Right ventricle myocardium superior (tissue), 1 donor: ENCODE measurements at regions not wholly inside any gene's neighbourhood (a gene's known extent, or its start where the extent isn't known, plus 50 kb on each side); places are given as distances from the start of the nearest gene placed in this dataset.
A peak's percentile ranks its signal among the peaks of the same experiment; 100 is the strongest.
"Not testable (repeated sequence)": the region's sequence is repeated elsewhere in the genome, so short reads cannot be mapped to it uniquely, and the experiment has no call there.

Source experiments
- ATAC-seq: fragments of 200-7000 bp; cut with Tn5 transposase; one replicate; pipeline ENCODE4 v1.9.1; 2020; ENCODE audit warnings: mild to moderate bottlenecking; ENCODE audit not compliant: poor library complexity
- DNase-seq: peaks from one replicate; pipeline ENCODE4 v3.0.0-alpha.2; 2020
- intact Hi-C: fragments of 100-400 bp; cut with DNase I; formaldehyde crosslinking; loops from one replicate; pipeline ENCODE4 v1.11.2; 2022
- donor health status: DM: no; HTN: yes; CAD: no; lungs with severe emphysema.

GRCh38 chr1:166302989-166303758, 136.4 kb upstream of the FAM78B start:
- no peak for ATAC-seq
- DNase-seq: no peak
- intact Hi-C loops: no loop called here

- ATAC-seq: no peak
- no peak for DNase-seq
- intact Hi-C loops: no loop called here
These were observed 137.3 kb upstream of the FAM78B start for GRCh38 chr1:166304131-166304530.

GRCh38 chr1:166305371-166305770, 138.6 kb upstream of the FAM78B start:
- ATAC-seq (no peak), DNase-seq (no peak)
- intact Hi-C loops: no loop called here

GRCh38 chr1:166307261-166308188, 140.7 kb upstream of the FAM78B start:
- DNase-seq: peak; percentile 74
- intact Hi-C loops: no loop called here
- peak; percentile 97 for ATAC-seq

- DNase-seq, intact Hi-C loops, ATAC-seq: not testable (repeated sequence)
These were observed 149.5 kb upstream of the FAM78B start for GRCh38 chr1:166316306-166316705.

- intact Hi-C loops: no loop called here
- DNase-seq (no peak), ATAC-seq (no peak)
These were observed 155.7 kb upstream of the FAM78B start for GRCh38 chr1:166322470-166322869.

GRCh38 chr1:166327886-166328285, 161.1 kb upstream of the FAM78B start:
- ATAC-seq: peak; percentile 67
- DNase-seq: no peak
- intact Hi-C loops: no loop called here

- intact Hi-C loops: no loop called here
- ATAC-seq (no peak), DNase-seq (no peak)
These were observed 162.2 kb upstream of the FAM78B start for GRCh38 chr1:166328956-166329355.

- no peak for ATAC-seq
- intact Hi-C loops: no loop called here
- no peak for DNase-seq
These were observed 163.3 kb upstream of the FAM78B start for GRCh38 chr1:166330096-166330495.

- DNase-seq (no peak), ATAC-seq (no peak)
- intact Hi-C loops: no loop called here
These were observed 171.3 kb upstream of the FAM78B start for GRCh38 chr1:166338105-166338504.

GRCh38 chr1:166340709-166341108, 173.9 kb upstream of the FAM78B start:
- DNase-seq: no peak
- no peak for ATAC-seq
- intact Hi-C loops: no loop called here

- DNase-seq (no peak), ATAC-seq (no peak)
- intact Hi-C loops: no loop called here
These were observed 176.5 kb upstream of the FAM78B start for GRCh38 chr1:166343276-166343675.

GRCh38 chr1:166350490-166350889, 183.7 kb upstream of the FAM78B start:
- intact Hi-C loops: no loop called here
- DNase-seq: no peak
- no peak for ATAC-seq

- no peak for ATAC-seq
- DNase-seq: no peak
- intact Hi-C loops: no loop called here
These were observed 184.9 kb upstream of the FAM78B start for GRCh38 chr1:166351676-166352075.

- no peak for DNase-seq
- intact Hi-C loops: no loop called here
- ATAC-seq: no peak
These were observed 186.4 kb upstream of the FAM78B start for GRCh38 chr1:166353213-166353612.

- intact Hi-C loops: no loop called here
- ATAC-seq (no peak), DNase-seq (no peak)
These were observed 187.6 kb upstream of the FAM78B start for GRCh38 chr1:166354406-166354805.

- intact Hi-C loops: no loop called here
These were observed 198.3 kb upstream of the FAM78B start for GRCh38 chr1:166365081-166365480.

GRCh38 chr1:166368030-166368429, 201.2 kb upstream of the FAM78B start:
- DNase-seq (no peak), ATAC-seq (no peak)
- intact Hi-C loops: no loop called here

More at GRCh38 chr1:166365081-166365480, 198.3 kb upstream of the FAM78B start:
- DNase-seq (no peak), ATAC-seq (no peak)

GRCh38 chr1:166377896-166378295, 211.1 kb upstream of the FAM78B start:
- no peak for DNase-seq
- intact Hi-C loops: no loop called here
- no peak for ATAC-seq

GRCh38 chr1:166378805-166379204, 212.0 kb upstream of the FAM78B start:
- ATAC-seq: peak; percentile 49
- intact Hi-C loops: no loop called here

More at GRCh38 chr1:166378805-166379204, 212.0 kb upstream of the FAM78B start:
- DNase-seq: no peak
